ENCODE measurements at regions not wholly inside any gene's neighbourhood (a gene's known extent, or its start where the extent isn't known, plus 50 kb on each side); places are given as distances from the start of the nearest gene placed in this dataset.
"Not testable (repeated sequence)": the region's sequence is repeated elsewhere in the genome, so short reads cannot be mapped to it uniquely, and the experiment has no call there.

DNA sequence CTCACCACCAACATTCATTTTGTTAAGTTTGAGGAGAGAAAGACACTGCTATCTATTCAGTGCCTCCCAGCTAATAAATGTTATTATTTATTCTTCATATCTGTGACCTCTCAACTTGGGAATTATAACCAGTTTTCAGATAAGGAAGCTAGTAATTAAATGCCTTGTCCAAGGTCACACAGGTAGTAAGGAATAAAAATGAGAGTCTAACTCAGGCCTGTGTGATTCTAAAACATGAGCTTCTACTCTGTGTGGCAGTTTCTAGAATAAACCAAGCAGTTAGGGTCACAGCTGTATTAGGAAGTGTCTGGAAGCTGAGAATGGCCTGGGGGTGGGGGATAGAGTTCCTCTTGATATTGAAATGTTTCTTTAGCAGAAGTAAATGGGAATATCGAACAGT lies 137.8 kb upstream of the LRATD1 start:
- no peak for DNase-seq
- no peaks in the 10 kb centered on the region for H3K9me3 ChIP-seq (ENCODE audit: insufficient read depth, low read length, severe bottlenecking)

GRCh38 chr2:14501061-14501460 lies 131.5 kb upstream of the LRATD1 start:
- H3K9me3 ChIP-seq (ENCODE audit: insufficient read depth, low read length, severe bottlenecking): no peaks in the 10 kb centered on the region
- no peaks in the 10 kb centered on the region for H3K36me3 ChIP-seq (ENCODE audit: insufficient read depth, low read length)
- no peaks in the 10 kb centered on the region for H3K79me2 ChIP-seq (ENCODE audit: insufficient read depth, low read length)
- no peaks in the 10 kb centered on the region for H3K4me1 ChIP-seq (ENCODE audit: insufficient read depth, low read length)
- H3K9ac ChIP-seq (ENCODE audit: low read depth, low read length): no peak overlapping the region
- ATAC-seq (ENCODE audit: insufficient read depth, low read depth): no peak
- H3K4me2 ChIP-seq (ENCODE audit: insufficient read depth, low read length): no peak overlapping the region
- no peak for TF ChIP-seq CTCF (IDR thresholded peaks at IDR 0.05; ENCODE audit: borderline replicate concordance, extremely low read depth, low read length, poor library complexity, severe bottlenecking)
- no peak for TF ChIP-seq EZH2 (IDR thresholded peaks at IDR 0.05; ENCODE audit: borderline replicate concordance, low read depth, low read length, severe bottlenecking)
- H2AFZ ChIP-seq (ENCODE audit: low read depth, low read length): no peak overlapping the region
- no peak for DNase-seq
- H3K4me3 ChIP-seq (ENCODE audit: low read depth in 1 of 2, low read length in 2 of 2): no peak overlapping the region
- H3K27ac ChIP-seq (ENCODE audit: low read length): no peak overlapping the region
- H3K27me3 ChIP-seq (ENCODE audit: insufficient read depth, low read length, poor library complexity): no peaks in the 10 kb centered on the region
- no peaks in the 10 kb centered on the region for H4K20me1 ChIP-seq (ENCODE audit: insufficient read depth, low read length)

More for the DNA sequence above, 137.8 kb upstream of the LRATD1 start:
- no peak overlapping the region for H3K9ac ChIP-seq (ENCODE audit: low read depth, low read length)
- no peak overlapping the region for H2AFZ ChIP-seq (ENCODE audit: low read depth, low read length)
- no peaks in the 10 kb centered on the region for H3K27me3 ChIP-seq (ENCODE audit: insufficient read depth, low read length, poor library complexity)
- H4K20me1 ChIP-seq (ENCODE audit: insufficient read depth, low read length): no peaks in the 10 kb centered on the region
- no peak for ATAC-seq (ENCODE audit: insufficient read depth, low read depth)
- no peaks in the 10 kb centered on the region for H3K79me2 ChIP-seq (ENCODE audit: insufficient read depth, low read length)
- no peak for TF ChIP-seq CTCF (IDR thresholded peaks at IDR 0.05; ENCODE audit: borderline replicate concordance, extremely low read depth, low read length, poor library complexity, severe bottlenecking)
- no peak for TF ChIP-seq EZH2 (IDR thresholded peaks at IDR 0.05; ENCODE audit: borderline replicate concordance, low read depth, low read length, severe bottlenecking)
- no peaks in the 10 kb centered on the region for H3K4me1 ChIP-seq (ENCODE audit: insufficient read depth, low read length)
- H3K4me2 ChIP-seq (ENCODE audit: insufficient read depth, low read length): no peak overlapping the region
- H3K36me3 ChIP-seq (ENCODE audit: insufficient read depth, low read length): no peaks in the 10 kb centered on the region
- no peak overlapping the region for H3K27ac ChIP-seq (ENCODE audit: low read length)
- no peak overlapping the region for H3K4me3 ChIP-seq (ENCODE audit: low read depth in 1 of 2, low read length in 2 of 2)

DNA sequence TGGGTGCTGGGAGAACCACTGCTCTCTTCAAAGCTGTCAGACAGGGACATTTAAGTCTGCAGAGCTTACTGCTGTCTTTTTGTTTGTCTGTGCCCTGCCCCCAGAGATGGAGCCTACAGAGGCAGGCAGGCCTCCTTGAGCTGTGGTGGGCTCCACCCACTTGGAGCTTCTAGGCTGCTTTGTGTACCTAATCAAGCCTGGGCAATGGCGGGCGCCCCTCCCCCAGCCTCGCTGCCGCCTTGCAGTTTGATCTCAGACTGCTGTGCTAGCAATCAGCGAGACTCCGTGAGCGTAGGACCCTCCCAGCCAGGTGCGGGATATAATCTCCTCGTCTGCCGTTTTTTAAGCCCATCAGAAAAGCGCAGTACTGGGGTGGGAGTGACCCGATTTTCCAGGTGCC lies 125.6 kb upstream of the LRATD1 start:
- H3K27me3 ChIP-seq (ENCODE audit: insufficient read depth, low read length, poor library complexity); H3K9ac ChIP-seq (ENCODE audit: low read depth, low read length); H3K9me3 ChIP-seq (ENCODE audit: insufficient read depth, low read length, severe bottlenecking); ATAC-seq (ENCODE audit: insufficient read depth, low read depth); H2AFZ ChIP-seq (ENCODE audit: low read depth, low read length); H3K4me2 ChIP-seq (ENCODE audit: insufficient read depth, low read length); H3K27ac ChIP-seq (ENCODE audit: low read length); H3K4me1 ChIP-seq (ENCODE audit: insufficient read depth, low read length); H3K4me3 ChIP-seq (ENCODE audit: low read depth in 1 of 2, low read length in 2 of 2); DNase-seq; H3K36me3 ChIP-seq (ENCODE audit: insufficient read depth, low read length); H4K20me1 ChIP-seq (ENCODE audit: insufficient read depth, low read length); H3K79me2 ChIP-seq (ENCODE audit: insufficient read depth, low read length): not testable (repeated sequence)

GRCh38 chr2:14511541-14511940 lies 121.0 kb upstream of the LRATD1 start:
- H3K36me3 ChIP-seq (ENCODE audit: insufficient read depth, low read length): no peaks in the 10 kb centered on the region
- H2AFZ ChIP-seq (ENCODE audit: low read depth, low read length): no peak overlapping the region
- H3K9me3 ChIP-seq (ENCODE audit: insufficient read depth, low read length, severe bottlenecking): no peaks in the 10 kb centered on the region
- ATAC-seq (ENCODE audit: insufficient read depth, low read depth): no peak
- H3K4me3 ChIP-seq (ENCODE audit: low read depth in 1 of 2, low read length in 2 of 2): no peak overlapping the region
- no peaks in the 10 kb centered on the region for H3K79me2 ChIP-seq (ENCODE audit: insufficient read depth, low read length)
- no peaks in the 10 kb centered on the region for H4K20me1 ChIP-seq (ENCODE audit: insufficient read depth, low read length)
- H3K27me3 ChIP-seq (ENCODE audit: insufficient read depth, low read length, poor library complexity): no peaks in the 10 kb centered on the region
- TF ChIP-seq EZH2 (IDR thresholded peaks at IDR 0.05; ENCODE audit: borderline replicate concordance, low read depth, low read length, severe bottlenecking): no peak
- TF ChIP-seq CTCF (IDR thresholded peaks at IDR 0.05; ENCODE audit: borderline replicate concordance, extremely low read depth, low read length, poor library complexity, severe bottlenecking): no peak
- H3K4me2 ChIP-seq (ENCODE audit: insufficient read depth, low read length): no peak overlapping the region
- no peak overlapping the region for H3K27ac ChIP-seq (ENCODE audit: low read length)
- no peaks in the 10 kb centered on the region for H3K4me1 ChIP-seq (ENCODE audit: insufficient read depth, low read length)
- DNase-seq: no peak
- H3K9ac ChIP-seq (ENCODE audit: low read depth, low read length): no peak overlapping the region
